HG02642 (cell line): ENCODE measurements at regions not wholly inside any gene's neighbourhood (a gene's known extent, or its start where the extent isn't known, plus 50 kb on each side); places are given as distances from the start of the nearest gene placed in this dataset.

Source experiments
- ATAC-seq: cut with Tn5 transposase; IDR thresholded peaks from one replicate; pipeline ENCODE4 v1.9.1; 2021; ENCODE audit warnings: mild to moderate bottlenecking; ENCODE audit not compliant: unreplicated experiment, poor library complexity

DNA sequence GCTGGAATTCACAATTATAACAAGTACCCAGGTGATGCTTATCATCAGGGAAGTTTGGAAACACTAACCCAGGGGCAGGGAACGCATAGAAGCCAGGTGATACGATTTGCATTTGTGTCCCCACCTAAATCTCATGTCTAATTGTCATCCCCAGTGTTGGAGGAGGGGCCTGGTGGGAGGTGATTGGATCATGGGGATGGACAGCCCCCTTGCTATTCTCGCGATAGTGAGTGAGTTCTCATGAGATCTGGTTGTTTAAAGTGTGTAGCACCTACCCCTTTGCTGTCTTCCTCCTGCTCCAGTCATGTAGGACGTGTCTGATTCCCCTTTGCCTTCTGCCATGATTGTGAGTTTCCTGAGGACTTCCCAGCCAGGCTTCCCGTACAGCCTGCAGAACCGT, 276.3 kb downstream of the UTP18 start:
- ATAC-seq, result no peak

DNA sequence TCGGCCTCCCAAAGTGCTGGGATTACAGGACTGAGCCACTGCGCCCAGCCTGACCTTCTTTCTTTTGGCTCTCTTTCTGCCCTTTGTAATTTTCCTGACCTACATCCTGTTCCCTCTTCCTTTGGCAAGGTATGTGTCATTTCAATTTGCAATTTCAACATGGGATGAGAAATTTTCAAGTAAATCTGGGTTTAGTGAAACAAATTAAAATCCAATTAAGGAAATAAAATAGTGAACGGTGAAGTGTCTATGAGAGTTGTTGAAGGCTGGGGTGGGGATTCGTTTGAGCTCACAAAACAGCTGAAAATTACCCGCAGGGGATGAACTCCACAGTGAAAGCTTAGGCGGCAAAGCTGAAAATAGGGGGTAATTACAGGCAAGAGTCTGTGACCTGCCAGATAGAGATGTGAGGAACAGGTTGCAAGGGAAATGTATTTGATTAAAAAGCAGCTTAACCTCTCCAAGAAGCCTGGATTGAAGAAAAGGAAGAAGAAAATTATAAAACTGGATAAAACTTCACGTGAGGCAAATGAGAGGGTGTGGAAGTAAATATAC, 277.7 kb downstream of the UTP18 start:
- ATAC-seq, result no peak

DNA sequence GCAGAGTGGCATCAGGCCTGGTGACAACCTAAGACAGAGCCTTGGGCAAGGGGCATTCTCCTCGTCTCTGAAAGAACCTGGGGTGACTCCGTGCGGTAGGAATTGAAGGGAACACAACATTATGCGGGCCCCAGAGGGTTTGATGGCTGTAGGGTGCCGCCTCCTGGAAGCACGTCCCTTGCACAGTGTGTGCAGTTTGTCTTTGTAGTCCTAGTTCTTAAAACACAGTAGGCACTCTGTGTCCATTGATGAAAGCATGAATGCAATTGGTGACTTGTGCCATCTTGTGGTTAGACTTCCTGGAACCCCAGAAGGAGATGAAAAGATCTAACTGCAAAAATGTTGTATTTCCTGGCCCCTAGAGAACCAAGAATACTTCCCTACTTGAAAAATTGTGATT, 279.8 kb downstream of the UTP18 start:
- ATAC-seq, result no peak

GRCh38 chr17:51541215-51541614, 280.9 kb downstream of the UTP18 start:
- no peak for ATAC-seq

GRCh38 chr17:51546114-51546513, 285.8 kb downstream of the UTP18 start:
- ATAC-seq, result no peak

- no peak for ATAC-seq
Observed at GRCh38 chr17:51548125-51548524, 287.8 kb downstream of the UTP18 start.

DNA sequence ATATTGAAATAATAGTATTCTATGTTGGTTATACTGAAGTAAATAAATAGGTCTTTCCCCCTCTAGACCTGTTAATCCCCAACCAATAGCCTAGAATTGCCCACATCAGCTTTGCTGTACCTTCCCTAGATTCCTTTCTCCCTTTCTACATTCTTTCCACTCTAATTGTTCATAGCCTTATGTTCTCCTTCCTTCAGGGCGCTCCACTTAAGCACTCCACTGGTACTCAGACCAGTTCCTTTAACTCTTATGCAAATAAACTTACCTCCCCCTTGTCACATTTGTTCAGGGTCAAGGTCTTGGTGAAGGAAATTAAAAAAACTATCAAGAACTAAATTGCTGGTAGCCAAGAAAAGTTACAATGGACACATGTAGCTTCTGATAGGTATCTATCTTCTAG, 294.8 kb downstream of the UTP18 start:
- ATAC-seq, result no peak

DNA sequence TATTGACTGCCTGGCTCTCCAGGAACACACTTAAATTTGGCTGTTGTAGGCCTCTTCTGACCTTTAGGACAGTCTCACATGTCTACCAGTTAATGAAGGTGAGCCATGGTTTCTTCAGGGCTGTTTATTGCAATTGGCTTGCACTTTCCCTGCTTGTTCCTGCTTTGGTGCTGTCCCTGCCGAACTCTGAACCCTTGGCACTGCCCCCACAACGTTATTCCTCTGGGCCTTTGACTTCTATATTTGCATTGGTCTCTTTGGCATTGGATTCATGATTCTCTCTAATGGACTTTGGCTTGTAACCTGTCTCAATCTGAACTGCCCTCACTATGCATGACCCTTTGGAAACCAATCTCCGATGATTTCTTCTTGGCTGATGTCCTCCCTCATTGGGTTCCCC, 299.4 kb downstream of the UTP18 start:
- no peak for ATAC-seq

DNA sequence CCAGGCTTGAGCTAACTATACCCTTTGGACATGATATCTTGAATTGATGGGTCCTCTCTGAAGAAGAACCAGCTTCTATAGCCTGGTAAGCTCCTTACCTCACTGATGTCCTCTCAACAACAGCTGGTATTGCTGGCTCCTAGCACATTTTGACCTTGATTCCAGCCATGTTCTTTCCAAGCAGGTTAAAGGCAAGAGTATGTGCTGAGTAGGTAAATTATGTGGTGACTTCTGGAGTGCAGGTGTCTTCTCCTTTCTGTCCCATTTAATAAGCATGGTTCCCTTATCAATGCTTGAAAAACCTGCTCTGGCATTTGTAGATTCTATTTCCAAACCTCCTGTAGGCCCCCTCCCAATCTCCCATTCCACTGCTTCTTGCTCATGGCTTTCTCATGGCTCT, 300.1 kb downstream of the UTP18 start:
- no peak for ATAC-seq

DNA sequence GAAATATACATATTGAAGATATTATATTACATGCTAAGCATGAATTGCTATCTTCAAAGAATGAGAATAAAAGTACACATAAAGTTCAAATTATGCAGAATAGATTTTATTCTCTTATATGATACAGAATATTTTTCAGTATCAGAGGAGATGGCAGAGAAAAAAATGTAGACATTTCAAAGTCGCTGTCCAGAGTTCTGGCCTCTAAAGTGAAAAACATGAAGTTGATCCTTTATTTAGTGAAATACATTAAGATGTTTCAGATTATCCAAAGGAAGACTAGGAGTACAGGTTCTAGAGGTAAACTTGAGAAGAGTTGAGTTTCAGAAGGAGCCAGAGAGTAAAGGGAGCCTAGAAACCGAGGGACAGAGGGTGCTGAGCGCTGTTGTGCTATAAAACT, 303.6 kb downstream of the UTP18 start:
- ATAC-seq, result no peak

GRCh38 chr17:51572115-51572514, 311.8 kb downstream of the UTP18 start:
- ATAC-seq, result no peak
